NOMO-1 treated with dmso at 0.1 percent for 144 hours (cell line): ENCODE measurements at regions not wholly inside any gene's neighbourhood (a gene's known extent, or its start where the extent isn't known, plus 50 kb on each side); places are given as distances from the start of the nearest gene placed in this dataset.
"Not testable (repeated sequence)": the region's sequence is repeated elsewhere in the genome, so short reads cannot be mapped to it uniquely, and the experiment has no call there.

Experiments
- DNase-seq: peaks from one replicate; lab custom pipeline; 2025; ENCODE audit not compliant: unreplicated experiment; lab: John Stamatoyannopoulos, UW

GRCh38 chr4:127309369-127310102, 323.2 kb upstream of the INTU start:
- no peak for DNase-seq

GRCh38 chr4:127311371-127311770, 321.4 kb upstream of the INTU start:
- no peak for DNase-seq

GRCh38 chr4:127311924-127312323, 320.8 kb upstream of the INTU start:
- DNase-seq: no peak

GRCh38 chr4:127313767-127314166, 319.0 kb upstream of the INTU start:
- DNase-seq: no peak

- DNase-seq: no peak
These were observed 305.3 kb upstream of the INTU start for GRCh38 chr4:127327491-127327890.

GRCh38 chr4:127335073-127335620, 297.6 kb upstream of the INTU start:
- no peak for DNase-seq

- no peak for DNase-seq
These were observed 297.0 kb upstream of the INTU start for GRCh38 chr4:127335732-127336131.

- not testable (repeated sequence) for DNase-seq
These were observed 289.6 kb upstream of the INTU start for GRCh38 chr4:127343123-127343522.

GRCh38 chr4:127344071-127344470, 288.7 kb upstream of the INTU start:
- DNase-seq: no peak

GRCh38 chr4:127347936-127348335, 284.8 kb upstream of the INTU start:
- DNase-seq: no peak

GRCh38 chr4:127352220-127353113, 280.3 kb upstream of the INTU start:
- DNase-seq: no peak

GRCh38 chr4:127355743-127356142, 277.0 kb upstream of the INTU start:
- DNase-seq: no peak

- DNase-seq: no peak
These were observed 275.0 kb upstream of the INTU start for GRCh38 chr4:127357765-127358164.

GRCh38 chr4:127362686-127363085, 270.1 kb upstream of the INTU start:
- no peak for DNase-seq

- DNase-seq: no peak
These were observed 268.4 kb upstream of the INTU start for GRCh38 chr4:127364397-127364796.

- no peak for DNase-seq
These were observed 267.8 kb upstream of the INTU start for GRCh38 chr4:127364911-127365310.

GRCh38 chr4:127370604-127371003, 262.2 kb upstream of the INTU start:
- no peak for DNase-seq

- no peak for DNase-seq
These were observed 253.3 kb upstream of the INTU start for GRCh38 chr4:127379499-127379898.

GRCh38 chr4:127379948-127380347, 252.8 kb upstream of the INTU start:
- DNase-seq: not testable (repeated sequence)

- DNase-seq: no peak
These were observed 249.1 kb upstream of the INTU start for GRCh38 chr4:127383666-127384065.

- no peak for DNase-seq
These were observed 238.2 kb upstream of the INTU start for GRCh38 chr4:127394516-127394915.

- DNase-seq: no peak
These were observed 232.5 kb upstream of the INTU start for GRCh38 chr4:127400276-127400675.
